Caco-2 (cell line): ENCODE measurements at regions not wholly inside any gene's neighbourhood (a gene's known extent, or its start where the extent isn't known, plus 50 kb on each side); places are given as distances from the start of the nearest gene placed in this dataset.

Experiments used
- BruUV-seq: library from RNA; stranded (reverse); fragments of 400-500 nt; replicated peaks from 2 replicates; lab custom pipeline; 2021; lab: Mats Ljungman, UMichigan
- CTCF ChIA-PET: fragments of 300-600 bp; sonication (Branson Sonifier 250); formaldehyde crosslinking; loops from one replicate; lab custom pipeline; 2022; ENCODE audit warnings: antibody characterized with exemption; lab: Charles Lee
- POLR2A ChIA-PET: fragments of 300-600 bp; sonication (Branson Sonifier 250); formaldehyde crosslinking; loops from one replicate; lab custom pipeline; 2022; ENCODE audit warnings: antibody characterized with exemption; lab: Charles Lee
- DNase-seq, 2 experiments: peaks; one replicate each; pipeline versions ENCODE4 v3.0.0 to v3.0.0-alpha.2; 2020 to 2022
- H3K27me3 ChIP-seq: replicated peaks from 2 replicates; pipeline ENCODE4 v1.6.0; 2011; ENCODE audit warnings: low read length; ENCODE audit not compliant: control insufficient read depth, insufficient read depth
- H3K36me3 ChIP-seq: 2 replicates; pipeline ENCODE4 v1.5.1; 2011; ENCODE audit warnings: low read length; ENCODE audit not compliant: control insufficient read depth, insufficient read depth
- H3K4me1 ChIP-seq: fragments of 250-450 bp; sonication (Bioruptor Pico); 2 replicates; pipeline ENCODE4 v1.5.1; 2020; ENCODE audit warnings: mild to moderate bottlenecking
- H3K4me3 ChIP-seq: 2 replicates; pipeline ENCODE4 v1.5.1; 2011; ENCODE audit warnings: low read depth, mild to moderate bottlenecking, control low read depth, low read length
- H3K9me3 ChIP-seq: fragments of 250-450 bp; sonication (Bioruptor Pico); 2 replicates; pipeline ENCODE4 v1.5.1; 2020; ENCODE audit warnings: mild to moderate bottlenecking, moderate library complexity
- H3K27ac Mint-ChIP-seq: one replicate; pipeline ENCODE4 v1.8.0; 2022; ENCODE audit warnings: mixed read lengths; ENCODE audit not compliant: unreplicated experiment
- H3K27me3 Mint-ChIP-seq: one replicate; pipeline ENCODE4 v1.8.0; 2022; ENCODE audit warnings: mixed read lengths; ENCODE audit not compliant: insufficient read depth, unreplicated experiment
- H3K36me3 Mint-ChIP-seq: one replicate; pipeline ENCODE4 v1.8.0; 2022; ENCODE audit warnings: mild to moderate bottlenecking, mixed read lengths; ENCODE audit not compliant: insufficient read depth, unreplicated experiment
- H3K4me1 Mint-ChIP-seq: one replicate; pipeline ENCODE4 v1.8.0; 2022; ENCODE audit warnings: low read depth, mixed read lengths; ENCODE audit not compliant: unreplicated experiment
- H3K4me3 Mint-ChIP-seq: one replicate; pipeline ENCODE4 v1.8.0; 2022; ENCODE audit warnings: mild to moderate bottlenecking, moderate library complexity, mixed read lengths; ENCODE audit not compliant: unreplicated experiment
- H3K9me3 Mint-ChIP-seq: one replicate; pipeline ENCODE4 v1.8.0; 2022; ENCODE audit warnings: mixed read lengths; ENCODE audit not compliant: unreplicated experiment
- intact Hi-C: fragments of 100-400 bp; cut with micrococcal nuclease; formaldehyde crosslinking; loops from one replicate; pipeline ENCODE4 v1.10.0; 2022; ENCODE audit not compliant: unreplicated experiment
- TF ChIP-seq, protein P1 (sequence below), 2 experiments: fragments of 200-600 bp in 1 of 2; IDR thresholded peaks; 1 replicate in 1 of 2; 2 replicates in 1 of 2; pipeline versions ENCODE4 v1.5.1 to v1.8.0; 2011 to 2022; ENCODE audit warnings: antibody characterized with exemption in 1 of 2, control low read depth in 1 of 2, inconsistent platforms in 1 of 2, low read depth in 1 of 2, low read length in 1 of 2, mild to moderate bottlenecking in 1 of 2, moderate library complexity in 1 of 2; ENCODE audit not compliant: insufficient read depth in 1 of 2, severe bottlenecking in 1 of 2, unreplicated experiment in 1 of 2

DNA sequence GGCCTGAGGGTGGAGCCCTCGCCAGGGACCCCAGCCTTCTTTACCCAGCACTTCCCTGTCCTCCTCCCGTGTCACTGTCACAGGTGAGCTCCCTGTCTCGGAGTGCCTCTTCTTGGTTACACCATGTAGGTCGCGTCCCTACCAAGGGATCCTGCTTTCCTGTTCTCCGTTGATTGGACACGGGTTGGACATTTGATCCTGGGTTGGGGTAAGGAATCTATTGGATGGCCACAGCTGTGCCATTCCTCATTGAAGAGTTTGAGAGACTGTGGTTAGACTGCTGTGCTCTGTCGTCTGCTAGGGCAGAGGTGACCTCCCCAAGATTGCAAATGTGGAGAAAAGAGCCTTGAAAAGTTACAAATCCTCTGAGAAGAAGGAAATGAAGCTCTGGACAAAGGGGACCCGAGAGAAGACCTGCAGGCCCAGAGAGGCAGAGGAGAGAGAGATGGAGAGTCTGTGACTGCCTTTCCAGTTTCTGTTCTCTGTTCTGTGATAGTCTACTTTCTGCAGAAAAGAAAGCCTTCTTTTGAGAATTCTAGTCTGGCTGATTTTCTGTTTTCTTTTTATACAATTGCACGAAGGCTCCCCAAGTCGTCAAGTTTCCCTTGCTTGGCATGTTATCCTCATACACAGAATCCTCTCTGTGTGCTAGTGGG is 325.7 kb upstream of the RGMA start:
- H3K36me3 ChIP-seq: no peaks in the 10 kb centered on the region
- Mint-ChIP-seq H3K27me3 (peaks cover 2% of the 10 kb centered on the region), H3K4me1 (no peaks in the 10 kb centered on the region), H3K36me3 (no peaks in the 10 kb centered on the region), H3K9me3 (no peaks in the 10 kb centered on the region), H3K4me3 (no peak overlapping the region), H3K27ac (no peak overlapping the region)
- no peaks in the 10 kb centered on the region for H3K9me3 ChIP-seq
- POLR2A ChIA-PET: no interaction called here
- no peaks in the 10 kb centered on the region for H3K27me3 ChIP-seq
- no peak for DNase-seq
- CTCF ChIA-PET: no interaction called here
- H3K4me3 ChIP-seq: no peak overlapping the region
- H3K4me1 ChIP-seq: 0 out of 2 replicates have a peak, but pooled peaks cover 4% of the 10 kb centered on the region
- intact Hi-C loops: no loop called here
- TF ChIP-seq, protein P1, sequence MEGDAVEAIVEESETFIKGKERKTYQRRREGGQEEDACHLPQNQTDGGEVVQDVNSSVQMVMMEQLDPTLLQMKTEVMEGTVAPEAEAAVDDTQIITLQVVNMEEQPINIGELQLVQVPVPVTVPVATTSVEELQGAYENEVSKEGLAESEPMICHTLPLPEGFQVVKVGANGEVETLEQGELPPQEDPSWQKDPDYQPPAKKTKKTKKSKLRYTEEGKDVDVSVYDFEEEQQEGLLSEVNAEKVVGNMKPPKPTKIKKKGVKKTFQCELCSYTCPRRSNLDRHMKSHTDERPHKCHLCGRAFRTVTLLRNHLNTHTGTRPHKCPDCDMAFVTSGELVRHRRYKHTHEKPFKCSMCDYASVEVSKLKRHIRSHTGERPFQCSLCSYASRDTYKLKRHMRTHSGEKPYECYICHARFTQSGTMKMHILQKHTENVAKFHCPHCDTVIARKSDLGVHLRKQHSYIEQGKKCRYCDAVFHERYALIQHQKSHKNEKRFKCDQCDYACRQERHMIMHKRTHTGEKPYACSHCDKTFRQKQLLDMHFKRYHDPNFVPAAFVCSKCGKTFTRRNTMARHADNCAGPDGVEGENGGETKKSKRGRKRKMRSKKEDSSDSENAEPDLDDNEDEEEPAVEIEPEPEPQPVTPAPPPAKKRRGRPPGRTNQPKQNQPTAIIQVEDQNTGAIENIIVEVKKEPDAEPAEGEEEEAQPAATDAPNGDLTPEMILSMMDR (IDR thresholded peaks at IDR 0.05; ENCODE audit: insufficient read depth in 1 of 2, low read depth in 1 of 2, low read length in 1 of 2, severe bottlenecking in 1 of 2, unreplicated experiment in 1 of 2): no peak
- no TSS peak for BruUV-seq

DNA sequence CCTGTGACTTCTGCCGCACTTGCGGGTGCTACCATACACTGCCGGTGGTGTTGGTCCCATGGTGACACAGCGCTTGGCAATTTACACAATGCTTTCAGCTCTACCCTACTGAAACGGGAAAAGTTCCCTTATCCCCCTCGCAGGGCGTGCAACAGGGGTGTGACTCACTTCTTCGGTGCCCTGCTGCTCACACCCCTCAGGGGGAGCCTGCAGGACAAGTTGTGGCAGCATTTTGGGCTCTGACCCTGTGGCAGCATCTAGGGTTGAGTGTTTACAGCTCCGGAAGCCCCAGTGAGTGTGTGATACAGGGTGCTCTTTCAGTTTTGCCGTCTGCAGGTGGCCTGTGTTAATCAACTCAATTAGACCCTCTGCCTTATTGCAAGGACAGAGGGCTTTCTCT is 324.7 kb upstream of the RGMA start:
- H3K36me3 ChIP-seq: no peaks in the 10 kb centered on the region
- Mint-ChIP-seq H3K36me3 (no peaks in the 10 kb centered on the region), H3K4me1 (no peaks in the 10 kb centered on the region), H3K27me3 (no peaks in the 10 kb centered on the region), H3K27ac (no peak overlapping the region), H3K9me3 (no peaks in the 10 kb centered on the region), H3K4me3 (no peak overlapping the region)
- POLR2A ChIA-PET: no interaction called here
- TF ChIP-seq, protein P1 (IDR thresholded peaks at IDR 0.05; ENCODE audit: insufficient read depth in 1 of 2, low read depth in 1 of 2, low read length in 1 of 2, severe bottlenecking in 1 of 2, unreplicated experiment in 1 of 2): no peak
- intact Hi-C loops: no loop called here
- no peak overlapping the region for H3K4me3 ChIP-seq
- no peaks in the 10 kb centered on the region for H3K9me3 ChIP-seq
- no peak for DNase-seq
- no TSS peak for BruUV-seq
- CTCF ChIA-PET: no interaction called here
- H3K4me1 ChIP-seq: 0 out of 2 replicates have a peak, but pooled peaks cover 4% of the 10 kb centered on the region
- H3K27me3 ChIP-seq: no peaks in the 10 kb centered on the region

DNA sequence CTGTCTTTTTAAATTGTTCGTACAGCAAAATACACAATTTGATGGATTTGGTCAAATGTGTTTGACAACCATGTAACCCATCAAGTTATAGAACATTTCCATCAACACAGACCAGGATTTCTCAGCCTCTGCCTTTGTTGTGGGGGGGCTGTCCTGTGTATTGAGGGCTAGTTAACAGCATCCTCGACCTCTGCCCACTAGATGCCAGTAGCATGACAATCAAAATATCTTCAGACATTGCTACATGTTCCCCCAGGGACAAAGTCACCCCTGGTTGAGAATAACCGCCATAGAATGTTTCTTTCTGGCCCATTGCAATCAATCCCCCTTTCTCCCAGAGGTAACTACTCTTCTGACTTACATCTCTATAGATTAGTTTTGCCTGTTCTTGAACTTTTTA is 310.1 kb upstream of the RGMA start:
- no TSS peak for BruUV-seq

More for the DNA sequence above, 310.1 kb upstream of the RGMA start:
- ChIA-PET CTCF (no interaction called here), POLR2A (no interaction called here)
- DNase-seq: no peak
- no peak overlapping the region for H3K27ac Mint-ChIP-seq
- H3K4me3 ChIP-seq: no peak overlapping the region
- no peaks in the 10 kb centered on the region for H3K4me1 Mint-ChIP-seq
- H3K36me3 Mint-ChIP-seq: no peaks in the 10 kb centered on the region
- H3K36me3 ChIP-seq: no peaks in the 10 kb centered on the region
- no peak overlapping the region for H3K4me3 Mint-ChIP-seq
- H3K9me3 Mint-ChIP-seq: peaks cover 23% of the 10 kb centered on the region
- TF ChIP-seq, protein P1 (IDR thresholded peaks at IDR 0.05; ENCODE audit: insufficient read depth in 1 of 2, low read depth in 1 of 2, low read length in 1 of 2, severe bottlenecking in 1 of 2, unreplicated experiment in 1 of 2): no peak
- no peaks in the 10 kb centered on the region for H3K4me1 ChIP-seq
- H3K9me3 ChIP-seq: no peaks in the 10 kb centered on the region; the same call in 1 of the 2 replicates
- H3K27me3 ChIP-seq: no peaks in the 10 kb centered on the region
- intact Hi-C loops: no loop called here
- peaks cover 2% of the 10 kb centered on the region for H3K27me3 Mint-ChIP-seq
